GM10248 (cell line): ENCODE measurements at regions not wholly inside any gene's neighbourhood (a gene's known extent, or its start where the extent isn't known, plus 50 kb on each side); places are given as distances from the start of the nearest gene placed in this dataset.

Experiments used
- CTCF ChIA-PET: fragments of 300-600 bp; sonication (Branson Sonifier 250); formaldehyde crosslinking; extraction: SDS; loops from one replicate; lab custom pipeline; 2021; ENCODE audit warnings: antibody characterized with exemption; lab: Yijun Ruan, JAX
- POLR2A ChIA-PET: fragments of 350-650 bp; sonication (Branson Sonifier 250); formaldehyde crosslinking; extraction: SDS; loops from one replicate; lab custom pipeline; 2020; ENCODE audit warnings: antibody characterized with exemption; lab: Yijun Ruan, JAX
- DNase-seq: peaks from one replicate; pipeline ENCODE4 v3.0.0; 2012; ENCODE audit errors: extremely low spot score
- CTCF ChIP-seq: IDR thresholded peaks from 2 replicates; pipeline ENCODE4 v1.5.1; 2012; ENCODE audit warnings: mild to moderate bottlenecking, low read depth; ENCODE audit errors: extremely low read depth, missing control alignments, control extremely low read depth

GRCh38 chr12:124398578-124399227, 103.8 kb downstream of the RFLNA start:
- ChIA-PET CTCF (interaction anchor here (0.7 to 1.9 kb wide), 11 partner anchors 10 to 373 kb away, joined by 3 to 12 read pairs (median 4); no protein-coding TSS in a partner anchor), POLR2A (no interaction called here)
- TF ChIP-seq CTCF = no peak
- no peak for DNase-seq

GRCh38 chr12:124397807-124398577, 103.1 kb downstream of the RFLNA start:
- DNase-seq = no peak
- POLR2A ChIA-PET = no interaction called here
- TF ChIP-seq CTCF = no peak
- CTCF ChIA-PET = interaction anchor here (1.1 to 1.9 kb wide), 5 partner anchors 11 to 374 kb away, joined by 3 to 12 read pairs (median 4); no protein-coding TSS in a partner anchor

DNA sequence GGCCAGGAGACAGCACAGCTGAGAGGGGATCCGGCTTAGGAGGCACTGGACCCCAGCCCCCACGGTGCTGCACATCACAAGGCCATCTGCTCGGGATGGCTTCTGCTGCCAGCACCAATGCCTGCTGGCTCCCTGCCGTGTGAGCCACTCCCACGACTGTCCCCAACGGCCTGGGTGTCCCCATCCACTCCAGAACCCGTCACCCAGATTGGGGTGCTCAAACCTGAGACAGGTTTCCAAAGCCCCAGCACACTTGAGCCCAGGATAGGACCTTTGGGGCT, 102.4 kb downstream of the RFLNA start:
- CTCF ChIA-PET = interaction anchor here (1.5 kb wide), 1 partner anchor 371 kb away, joined by 3 read pairs; no protein-coding TSS in a partner anchor
- DNase-seq = no peak
- POLR2A ChIA-PET = no interaction called here
- TF ChIP-seq CTCF = no peak

DNA sequence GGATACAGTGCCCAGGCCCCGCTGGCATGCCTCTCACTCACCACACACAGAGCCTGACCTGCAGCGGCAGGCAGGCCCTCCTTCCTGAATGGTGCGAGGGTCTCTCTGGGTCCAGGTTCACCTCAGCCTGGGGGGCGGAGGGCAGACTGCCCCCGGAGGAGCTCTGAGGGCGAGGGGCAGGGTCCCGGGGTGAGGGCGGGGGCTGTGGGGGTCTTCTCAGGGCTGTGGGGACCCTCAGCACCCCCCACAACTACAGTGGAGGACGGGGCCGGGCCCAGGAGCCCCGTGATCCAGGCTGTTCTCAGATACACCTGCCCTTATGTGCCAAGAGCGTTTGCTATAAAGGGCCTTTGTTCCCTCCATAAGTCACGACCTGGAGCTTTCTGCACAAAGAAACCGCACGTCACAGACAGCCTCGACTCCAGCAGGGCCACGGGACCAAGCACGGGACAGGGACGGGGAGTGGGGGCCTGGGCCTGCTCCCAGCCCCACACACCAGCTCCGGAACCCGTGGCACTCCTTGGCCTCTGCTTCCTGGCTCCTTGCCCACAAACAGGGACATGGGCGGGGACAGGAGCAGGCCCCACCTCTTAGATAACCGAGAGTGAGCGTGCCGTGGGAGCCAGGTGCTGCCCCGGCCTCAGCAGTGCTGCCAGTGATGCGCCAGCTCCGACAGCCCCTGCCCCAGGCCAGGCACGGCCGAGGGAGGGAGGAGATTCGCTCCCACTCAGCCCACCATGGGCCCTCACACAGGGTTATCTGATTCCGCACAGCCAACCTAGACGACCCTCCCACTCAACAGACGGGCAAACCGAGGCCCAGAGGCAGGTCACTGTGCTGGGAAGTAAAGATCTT, 101.9 kb downstream of the RFLNA start:
- DNase-seq = no peak
- POLR2A ChIA-PET = no interaction called here
- CTCF ChIA-PET = interaction anchor here (0.7 to 0.8 kb wide), 2 partner anchors 12 to 57 kb away, joined by 3 read pairs; no protein-coding TSS in a partner anchor
- no peak for TF ChIP-seq CTCF

DNA sequence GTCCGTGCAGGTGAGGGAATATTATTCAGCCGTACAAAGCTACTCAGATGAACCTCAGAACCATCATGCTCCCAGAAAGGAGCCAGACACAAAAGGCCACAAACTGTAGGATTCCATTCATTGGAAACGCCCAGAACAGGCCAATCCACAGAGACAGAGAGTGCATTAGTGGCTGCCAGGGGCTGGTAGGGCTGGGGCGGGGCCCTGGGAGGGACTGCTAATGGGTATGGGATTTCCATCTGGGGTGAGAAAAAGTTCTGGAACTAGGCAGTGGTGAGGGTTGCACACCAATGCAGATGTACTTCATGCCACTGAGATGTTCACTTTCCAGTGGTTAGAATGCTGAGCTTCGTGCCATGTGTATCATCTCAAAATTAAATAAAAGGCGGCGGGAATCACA, 101.1 kb downstream of the RFLNA start:
- ChIA-PET POLR2A (no interaction called here), CTCF (interaction anchor here (0.7 to 0.8 kb wide), 2 partner anchors 13 to 57 kb away, joined by 3 read pairs; no protein-coding TSS in a partner anchor)
- DNase-seq = no peak
- TF ChIP-seq CTCF = no peak

DNA sequence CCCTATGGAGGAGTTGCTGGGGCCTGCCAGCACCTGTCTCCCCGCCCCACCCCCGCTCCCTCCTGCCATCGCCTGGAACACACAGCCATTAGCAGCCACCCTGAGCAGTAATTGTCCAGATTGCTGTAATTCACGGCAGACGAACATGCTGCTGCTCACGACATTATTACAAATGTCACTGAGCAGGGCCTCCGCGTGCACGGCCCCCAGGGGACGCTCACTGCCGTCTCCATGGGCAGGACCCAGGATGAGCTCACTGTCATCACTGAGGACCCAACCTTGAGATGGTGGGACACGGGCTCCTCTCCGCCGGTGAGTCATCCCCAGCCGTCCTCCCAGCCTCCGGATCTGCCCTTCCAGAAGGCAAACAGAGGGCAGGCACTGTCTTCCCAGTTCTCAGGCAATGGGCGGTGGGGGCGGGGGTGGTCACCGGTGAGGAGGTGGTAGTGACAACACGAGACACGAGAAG, 100.4 kb downstream of the RFLNA start:
- DNase-seq = no peak
- POLR2A ChIA-PET = no interaction called here
- TF ChIP-seq CTCF = no peak
- CTCF ChIA-PET = no interaction called here
